GM12875 (cell line): ENCODE measurements at regions not wholly inside any gene's neighbourhood (a gene's known extent, or its start where the extent isn't known, plus 50 kb on each side); places are given as distances from the start of the nearest gene placed in this dataset.
"Not testable (repeated sequence)": the region's sequence is repeated elsewhere in the genome, so short reads cannot be mapped to it uniquely, and the experiment has no call there.

Experiments used
- H3K4me3 ChIP-seq: one replicate; pipeline ENCODE4 v1.5.1; 2011; ENCODE audit warnings: low read depth, low read length, control low read depth
- TF ChIP-seq, protein P1 (sequence below): IDR thresholded peaks from 2 replicates; pipeline ENCODE4 v1.5.1; 2011; ENCODE audit warnings: low read depth, mild to moderate bottlenecking, control low read depth, inconsistent platforms, low read length, moderate library complexity, borderline replicate concordance; ENCODE audit not compliant: insufficient read depth

DNA sequence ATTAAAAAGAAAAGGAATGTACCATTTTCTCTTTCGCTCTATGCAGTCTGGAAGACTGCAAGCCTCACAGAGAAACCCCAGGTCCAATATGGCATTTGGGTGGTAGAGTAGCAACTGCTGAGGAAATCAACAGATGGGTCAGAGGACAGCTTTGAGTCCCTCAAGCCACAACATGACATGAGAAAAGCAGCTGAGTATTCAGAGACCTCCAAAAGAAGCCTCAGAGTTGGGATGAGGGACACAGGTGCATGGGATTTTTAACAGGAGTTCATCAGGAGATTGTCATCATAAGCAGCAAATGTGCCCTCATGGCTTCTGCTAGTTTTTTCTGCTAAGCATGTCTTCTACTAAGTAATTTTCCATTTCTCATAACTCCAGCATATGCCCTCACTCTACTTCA is 111.6 kb downstream of the BLID start:
- TF ChIP-seq, protein P1, sequence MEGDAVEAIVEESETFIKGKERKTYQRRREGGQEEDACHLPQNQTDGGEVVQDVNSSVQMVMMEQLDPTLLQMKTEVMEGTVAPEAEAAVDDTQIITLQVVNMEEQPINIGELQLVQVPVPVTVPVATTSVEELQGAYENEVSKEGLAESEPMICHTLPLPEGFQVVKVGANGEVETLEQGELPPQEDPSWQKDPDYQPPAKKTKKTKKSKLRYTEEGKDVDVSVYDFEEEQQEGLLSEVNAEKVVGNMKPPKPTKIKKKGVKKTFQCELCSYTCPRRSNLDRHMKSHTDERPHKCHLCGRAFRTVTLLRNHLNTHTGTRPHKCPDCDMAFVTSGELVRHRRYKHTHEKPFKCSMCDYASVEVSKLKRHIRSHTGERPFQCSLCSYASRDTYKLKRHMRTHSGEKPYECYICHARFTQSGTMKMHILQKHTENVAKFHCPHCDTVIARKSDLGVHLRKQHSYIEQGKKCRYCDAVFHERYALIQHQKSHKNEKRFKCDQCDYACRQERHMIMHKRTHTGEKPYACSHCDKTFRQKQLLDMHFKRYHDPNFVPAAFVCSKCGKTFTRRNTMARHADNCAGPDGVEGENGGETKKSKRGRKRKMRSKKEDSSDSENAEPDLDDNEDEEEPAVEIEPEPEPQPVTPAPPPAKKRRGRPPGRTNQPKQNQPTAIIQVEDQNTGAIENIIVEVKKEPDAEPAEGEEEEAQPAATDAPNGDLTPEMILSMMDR, result no peak
- no peak overlapping the region for H3K4me3 ChIP-seq

DNA sequence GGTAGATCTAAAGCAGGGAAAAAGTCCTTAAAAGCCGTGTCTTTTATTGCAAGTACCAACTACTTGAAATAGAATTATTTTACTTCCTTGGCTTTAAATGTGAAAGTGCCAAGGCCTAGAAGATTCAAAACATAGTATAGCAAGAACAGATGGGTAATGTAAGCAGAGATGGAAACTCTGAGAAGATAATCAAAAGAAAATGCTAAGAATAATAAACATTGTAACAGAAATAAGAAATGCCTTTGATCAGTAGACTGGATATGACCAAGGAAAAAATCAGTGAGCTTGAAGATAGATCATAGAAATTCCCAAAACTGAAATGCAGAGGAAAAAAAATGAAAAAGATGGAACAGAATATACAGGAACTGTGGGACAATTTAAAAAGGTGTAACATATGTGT is 113.1 kb downstream of the BLID start:
- H3K4me3 ChIP-seq, result no peak overlapping the region
- TF ChIP-seq, protein P1, result no peak

DNA sequence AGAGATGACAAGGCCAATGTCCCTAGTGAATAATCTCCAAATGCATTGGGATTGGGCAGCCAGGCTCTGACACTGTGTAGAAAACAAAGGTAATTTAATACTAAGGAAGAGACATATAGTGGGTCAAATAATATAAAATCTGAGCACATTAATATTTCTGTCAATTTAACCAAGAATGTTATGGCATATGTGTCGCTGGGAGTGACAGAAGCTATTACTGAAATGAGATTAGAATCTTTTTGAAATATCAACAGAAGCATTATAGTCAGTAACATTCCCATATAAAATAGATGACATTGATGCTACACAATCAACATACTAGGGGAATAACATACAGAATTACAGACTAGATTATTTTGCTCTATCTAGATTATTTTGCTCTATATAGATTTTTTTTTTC is 114.0 kb downstream of the BLID start:
- TF ChIP-seq, protein P1, result no peak
- no peak overlapping the region for H3K4me3 ChIP-seq

DNA sequence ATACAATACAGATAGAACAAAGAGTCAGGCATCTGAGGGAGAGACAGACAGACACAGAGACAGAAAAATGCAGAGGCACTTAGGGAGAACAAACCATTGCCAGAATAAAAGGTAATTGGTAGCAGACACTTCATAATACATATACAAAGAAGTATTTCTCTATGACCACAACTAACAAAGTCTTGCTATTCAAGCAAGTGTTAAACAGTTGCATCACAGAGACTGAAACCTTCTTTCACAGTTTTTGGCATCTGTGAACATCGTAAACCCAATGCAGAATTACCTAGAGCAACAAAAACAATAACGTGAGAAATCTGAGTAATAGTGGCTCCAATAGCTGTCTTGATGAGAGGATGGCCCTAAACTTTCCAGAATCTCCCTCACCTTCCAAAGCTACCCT is 116.4 kb downstream of the BLID start:
- TF ChIP-seq, protein P1, result no peak
- no peak overlapping the region for H3K4me3 ChIP-seq

DNA sequence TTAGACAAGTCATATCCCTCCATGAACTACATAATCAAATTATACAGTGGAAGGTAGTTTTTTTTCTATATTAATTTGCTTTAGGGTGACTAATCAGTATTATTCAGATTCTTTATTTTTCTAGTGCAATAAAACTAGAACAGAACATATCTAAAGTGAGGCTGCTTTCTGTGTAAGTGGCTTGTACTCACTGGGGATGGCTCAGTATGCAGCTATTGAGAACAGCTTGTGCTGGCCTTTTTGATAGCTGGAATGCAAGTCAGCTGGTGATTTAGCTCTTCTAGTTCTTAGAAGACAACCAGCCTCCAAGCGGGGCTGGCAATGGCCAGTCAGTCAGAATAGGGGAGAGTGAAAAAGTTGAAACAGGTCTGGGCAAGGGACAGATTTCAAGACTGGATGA is 119.4 kb downstream of the BLID start:
- TF ChIP-seq, protein P1, result no peak

DNA sequence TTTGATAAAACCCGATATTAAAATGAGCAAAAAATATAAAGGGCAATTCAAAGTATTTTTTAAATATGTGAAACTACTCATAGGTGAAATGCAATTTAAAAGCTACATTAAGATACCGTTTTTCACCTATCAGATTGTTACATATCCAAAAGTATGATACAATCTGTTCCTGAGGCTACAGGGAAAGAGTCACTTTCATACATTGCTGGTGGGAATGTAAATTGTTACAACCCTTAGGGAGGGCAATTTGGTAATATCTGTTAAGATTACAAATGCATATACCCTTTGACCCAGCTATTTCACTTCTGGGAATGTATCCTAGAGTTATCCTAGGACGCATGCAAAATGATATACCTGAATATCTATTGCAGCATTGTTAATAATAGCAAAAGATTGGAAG is 132.1 kb downstream of the BLID start:
- TF ChIP-seq, protein P1, result no peak
- H3K4me3 ChIP-seq, result no peak overlapping the region

More for the DNA sequence above, 119.4 kb downstream of the BLID start:
- H3K4me3 ChIP-seq, result no peak overlapping the region

DNA sequence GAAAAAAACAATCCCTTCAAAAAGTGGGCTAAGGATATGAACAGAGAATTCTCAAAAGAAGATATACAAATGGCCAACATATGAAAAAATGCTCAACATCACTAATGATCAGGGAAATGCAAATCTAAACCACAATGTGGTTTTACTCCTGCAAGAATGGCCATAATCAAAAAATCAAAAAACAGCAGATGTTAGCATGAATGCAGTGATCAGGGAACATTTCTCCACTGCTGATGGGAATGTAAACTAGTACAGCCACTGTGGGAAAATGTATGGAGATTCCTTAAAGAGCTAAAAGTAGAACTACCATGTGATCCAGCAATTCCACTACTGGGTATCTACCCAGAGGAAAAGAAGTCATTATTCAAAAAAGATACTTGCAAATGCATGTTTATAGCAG is 138.1 kb downstream of the BLID start:
- H3K4me3 ChIP-seq, result not testable (repeated sequence)

DNA sequence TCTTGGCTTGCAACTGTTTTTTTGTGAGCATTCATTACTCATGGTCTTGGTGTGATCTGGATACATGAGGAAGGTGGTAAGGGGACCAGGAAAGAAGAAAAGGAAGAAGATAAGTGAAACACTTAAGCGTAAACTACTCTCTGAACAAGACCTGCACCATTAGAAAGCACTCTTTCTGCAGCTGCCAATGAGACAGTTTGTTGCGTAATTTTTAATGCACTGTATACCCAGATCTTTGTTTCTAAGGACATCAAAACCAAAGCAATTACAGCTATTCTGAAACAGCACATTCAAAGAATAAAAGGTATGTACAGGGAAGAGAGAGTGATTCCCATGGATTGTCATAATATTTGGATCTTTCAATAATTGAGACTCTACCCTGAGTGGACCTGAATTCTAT is 147.4 kb downstream of the BLID start:
- H3K4me3 ChIP-seq, result no peak overlapping the region
- TF ChIP-seq, protein P1, result no peak
